HG03095 (cell line): ENCODE measurements at regions not wholly inside any gene's neighbourhood (a gene's known extent, or its start where the extent isn't known, plus 50 kb on each side); places are given as distances from the start of the nearest gene placed in this dataset.

Source experiments
- ATAC-seq: cut with Tn5 transposase; IDR thresholded peaks from one replicate; pipeline ENCODE4 v1.9.1; 2021; ENCODE audit warnings: moderate library complexity; ENCODE audit not compliant: unreplicated experiment

DNA sequence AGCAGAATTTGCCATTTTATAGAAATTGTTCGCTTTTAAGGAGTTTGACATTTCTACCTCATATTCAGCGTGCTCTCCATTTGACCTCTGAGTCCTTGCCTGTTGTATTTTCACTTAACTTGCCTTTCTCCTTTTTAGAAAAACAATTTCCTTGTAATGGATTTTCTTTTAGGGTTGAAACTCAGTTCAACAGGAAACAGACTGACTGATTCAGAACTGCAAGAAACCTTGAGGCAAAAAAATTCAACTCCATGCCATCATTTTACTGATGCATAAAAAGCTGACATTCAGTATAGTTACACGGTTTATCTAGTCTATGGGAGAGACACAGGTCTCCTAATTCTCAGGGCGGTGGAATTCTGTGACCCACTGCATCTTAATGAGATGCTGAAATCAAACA, 59.8 kb downstream of the MRPS30 start:
- ATAC-seq: no peak

DNA sequence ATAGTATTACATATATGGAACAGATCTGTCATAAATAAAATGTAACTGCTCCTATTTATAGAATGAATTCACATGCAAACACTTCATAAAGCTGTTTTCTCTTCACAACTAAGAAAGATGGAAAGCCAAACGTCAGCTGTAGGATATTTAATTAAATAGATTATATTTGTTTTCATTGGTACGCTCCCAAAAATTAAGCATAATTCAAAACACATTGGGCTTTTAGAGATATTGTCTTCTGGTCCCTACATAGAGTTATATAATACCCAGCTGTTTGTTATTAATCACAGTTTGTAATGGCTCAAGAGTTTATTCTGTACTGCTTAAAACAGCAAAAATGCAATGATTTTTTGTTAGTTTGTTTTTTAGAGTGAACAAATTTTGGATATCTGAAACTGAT, 61.2 kb downstream of the MRPS30 start:
- no peak for ATAC-seq

DNA sequence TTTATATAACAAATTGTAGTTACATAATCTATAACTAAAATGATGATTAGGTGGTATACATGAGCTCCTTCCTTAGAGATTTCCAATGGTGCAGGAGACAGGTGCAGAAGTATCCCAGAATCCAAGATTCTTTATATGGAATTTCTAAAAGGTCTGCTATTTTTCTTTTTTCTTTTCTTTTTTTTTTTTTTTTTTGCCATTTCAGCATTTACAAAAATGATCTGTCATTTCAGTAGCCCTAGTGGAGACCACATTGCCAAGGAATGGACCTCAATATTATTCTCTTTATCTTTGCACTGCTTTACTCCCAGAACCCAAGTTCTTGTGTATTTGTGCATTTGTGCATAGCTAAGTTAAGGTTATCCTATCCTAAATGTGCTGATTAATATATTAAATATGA, 61.7 kb downstream of the MRPS30 start:
- no peak for ATAC-seq

DNA sequence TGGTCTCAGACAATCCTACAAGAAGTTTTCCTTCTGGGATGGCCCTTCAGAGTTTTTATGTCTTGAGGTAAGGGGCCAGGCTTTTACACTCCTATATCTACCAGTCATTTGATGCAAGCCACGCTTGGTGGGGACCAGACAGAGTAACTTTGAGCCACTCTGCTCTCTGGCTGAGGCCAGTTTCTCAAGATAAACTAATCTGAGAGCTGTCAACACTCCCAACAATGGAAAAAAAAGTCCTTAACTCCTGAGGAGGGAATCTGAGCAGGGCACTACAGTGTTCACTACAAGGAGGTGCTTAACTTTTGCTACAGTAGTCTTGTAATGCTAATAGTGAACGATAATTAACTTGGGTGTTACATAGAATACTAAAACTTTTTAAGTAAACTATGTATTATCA, 62.7 kb downstream of the MRPS30 start:
- no peak for ATAC-seq

DNA sequence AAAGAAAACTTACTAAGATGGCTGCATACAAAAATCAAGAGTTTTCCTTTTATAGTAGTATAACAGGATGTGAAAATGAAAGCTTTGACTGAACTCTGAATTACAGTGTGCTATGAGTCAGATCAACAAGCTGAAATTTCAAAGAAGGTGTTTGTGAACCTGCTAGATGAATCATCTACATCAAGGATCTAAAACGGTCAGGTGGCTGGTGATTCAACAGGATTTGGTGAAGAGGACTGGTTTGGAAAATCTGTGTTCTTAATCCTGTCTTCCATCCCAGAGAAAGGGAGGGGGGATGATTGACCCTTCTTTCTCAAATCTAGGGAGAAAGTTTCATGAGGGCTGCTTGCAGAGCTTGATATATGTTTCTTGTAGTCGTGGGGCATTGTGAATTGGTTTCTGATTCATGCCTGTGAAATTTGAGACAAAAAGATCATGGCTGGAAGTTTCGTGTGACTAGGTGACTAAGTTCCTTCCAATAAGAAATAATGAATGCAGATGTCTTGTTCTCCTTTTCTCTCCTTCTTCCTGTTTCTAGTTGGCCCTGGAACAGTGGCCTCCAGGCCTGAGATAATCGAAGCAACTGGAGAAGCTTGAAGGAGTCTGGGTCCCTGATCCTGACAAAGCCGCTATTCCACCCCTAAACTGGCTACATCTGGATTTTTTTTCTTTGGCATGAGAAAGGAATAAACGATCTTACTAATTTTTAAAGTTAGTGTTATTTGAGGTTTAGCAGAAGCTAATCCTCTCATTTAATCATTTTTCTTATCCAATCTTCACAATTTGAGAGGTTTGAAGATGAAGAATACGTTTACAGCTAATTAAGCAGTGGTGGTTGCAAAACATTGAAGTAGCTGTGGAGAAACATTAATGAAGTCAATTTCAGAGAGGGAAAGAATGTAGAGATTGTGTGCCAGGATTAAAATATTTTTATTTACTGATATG, 67.2 kb downstream of the MRPS30 start:
- ATAC-seq: peak; percentile 99

DNA sequence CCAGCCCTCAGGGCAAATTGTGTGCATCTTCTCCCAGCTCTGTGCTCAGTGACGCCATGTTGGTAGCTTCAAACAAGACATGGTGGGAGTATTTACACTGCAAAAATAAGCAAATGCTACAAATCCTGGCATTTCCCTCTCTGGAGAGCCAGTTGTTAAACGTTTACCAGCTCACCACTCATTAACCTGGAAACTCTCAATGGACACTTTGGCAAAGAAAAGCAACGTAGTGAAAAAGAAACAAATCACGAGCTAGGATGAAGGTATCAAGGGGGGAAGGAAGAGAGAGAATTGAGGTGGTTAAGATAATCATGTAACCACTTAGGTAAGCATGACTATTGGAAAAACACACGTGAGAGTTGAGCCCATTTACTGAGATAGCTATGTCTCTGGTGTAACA, 72.5 kb downstream of the MRPS30 start:
- ATAC-seq: no peak

DNA sequence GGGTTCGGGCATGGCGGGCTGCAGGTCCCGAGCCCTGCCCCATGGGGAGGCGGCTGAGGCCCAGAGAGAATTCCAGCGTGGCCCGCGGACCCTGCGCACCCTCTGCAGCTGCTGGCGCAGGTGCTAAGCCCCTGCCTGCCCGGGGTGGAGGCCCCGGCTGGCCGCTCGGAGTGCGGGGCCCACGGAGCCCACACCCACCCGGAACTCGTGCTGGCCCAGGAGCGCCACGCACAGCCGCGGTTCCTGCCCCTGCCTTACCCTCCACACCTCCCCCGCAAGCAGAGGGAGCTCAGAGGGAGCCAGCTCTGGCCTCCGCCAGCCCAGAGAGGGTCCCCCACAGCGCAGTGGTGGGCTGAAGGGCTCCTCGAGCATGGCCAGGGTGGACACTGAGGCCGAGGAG, 75.3 kb downstream of the MRPS30 start:
- no peak for ATAC-seq

DNA sequence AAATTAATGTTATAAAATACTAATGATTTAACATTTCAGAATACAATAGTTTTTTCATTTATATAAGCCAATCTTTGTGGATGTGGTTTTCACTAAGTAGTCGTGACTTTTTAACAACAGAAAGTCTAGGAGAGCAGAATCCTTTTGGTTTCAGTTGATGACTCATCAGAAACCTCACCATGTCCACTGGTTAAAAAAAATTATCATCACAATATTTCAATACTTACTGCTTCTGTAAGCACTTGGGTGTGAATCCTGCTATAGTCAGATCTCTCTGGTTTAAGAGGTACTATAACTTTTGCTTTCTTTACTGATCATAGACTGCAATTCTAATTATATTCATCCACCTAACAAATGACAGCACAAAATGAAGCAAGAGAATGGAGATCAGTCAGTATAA, 77.2 kb downstream of the MRPS30 start:
- peak; percentile 92 for ATAC-seq

DNA sequence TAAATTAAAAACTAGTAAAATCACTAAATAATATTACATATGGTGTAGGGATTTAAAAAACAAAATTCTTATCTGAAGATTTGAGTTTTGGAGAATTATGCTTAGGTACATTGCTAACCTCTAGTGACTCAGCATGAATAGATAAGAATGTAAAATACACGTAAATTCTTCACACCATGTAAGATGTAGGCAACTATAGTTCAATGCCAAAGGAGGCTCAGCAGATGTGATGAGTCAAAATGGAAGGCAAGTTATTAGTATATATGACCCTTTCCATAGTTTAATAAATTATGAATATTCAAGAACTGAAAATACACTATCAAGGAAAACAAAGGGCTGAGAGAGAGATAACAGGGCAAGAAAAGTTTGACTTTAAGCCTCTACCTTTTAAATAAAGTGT, 79.0 kb downstream of the MRPS30 start:
- ATAC-seq: no peak

DNA sequence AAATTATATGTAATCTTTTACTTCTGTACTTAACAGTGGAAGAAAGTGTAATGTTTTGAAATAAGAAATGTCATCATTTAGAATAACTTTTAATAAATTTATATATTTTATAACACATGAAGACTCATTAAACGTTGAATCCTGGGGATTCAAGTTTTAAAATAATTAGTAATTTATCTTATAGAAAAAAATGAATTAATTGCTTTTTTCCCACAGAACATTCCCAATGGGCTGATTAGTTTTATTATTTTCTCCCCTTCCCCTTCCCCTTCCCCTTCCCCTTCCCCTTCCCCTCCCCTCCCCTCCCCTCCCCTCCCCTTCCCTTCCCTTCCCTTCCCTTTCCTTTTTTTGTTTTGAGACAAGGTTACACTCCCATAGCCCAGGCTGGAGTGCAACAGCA, 79.7 kb downstream of the MRPS30 start:
- ATAC-seq: no peak

DNA sequence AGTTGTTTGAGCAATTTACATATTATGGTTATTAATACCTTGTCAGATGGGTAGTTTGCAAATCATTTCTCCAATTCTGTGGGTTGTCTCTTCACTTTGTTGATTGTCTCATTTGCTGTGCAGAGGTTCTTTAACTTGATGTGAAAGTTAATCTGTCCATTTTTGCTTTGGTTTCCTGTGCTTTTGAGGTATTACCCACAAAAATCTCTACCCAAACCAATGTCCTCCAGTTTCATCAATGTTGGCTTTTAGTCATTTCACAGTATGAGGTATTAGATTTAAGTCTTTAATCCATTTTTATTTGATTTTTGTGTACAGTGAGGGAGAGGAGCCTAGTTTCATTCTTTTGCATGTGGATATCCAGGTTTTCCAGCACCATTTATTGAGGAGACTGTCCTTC, 82.4 kb downstream of the MRPS30 start:
- ATAC-seq: no peak

DNA sequence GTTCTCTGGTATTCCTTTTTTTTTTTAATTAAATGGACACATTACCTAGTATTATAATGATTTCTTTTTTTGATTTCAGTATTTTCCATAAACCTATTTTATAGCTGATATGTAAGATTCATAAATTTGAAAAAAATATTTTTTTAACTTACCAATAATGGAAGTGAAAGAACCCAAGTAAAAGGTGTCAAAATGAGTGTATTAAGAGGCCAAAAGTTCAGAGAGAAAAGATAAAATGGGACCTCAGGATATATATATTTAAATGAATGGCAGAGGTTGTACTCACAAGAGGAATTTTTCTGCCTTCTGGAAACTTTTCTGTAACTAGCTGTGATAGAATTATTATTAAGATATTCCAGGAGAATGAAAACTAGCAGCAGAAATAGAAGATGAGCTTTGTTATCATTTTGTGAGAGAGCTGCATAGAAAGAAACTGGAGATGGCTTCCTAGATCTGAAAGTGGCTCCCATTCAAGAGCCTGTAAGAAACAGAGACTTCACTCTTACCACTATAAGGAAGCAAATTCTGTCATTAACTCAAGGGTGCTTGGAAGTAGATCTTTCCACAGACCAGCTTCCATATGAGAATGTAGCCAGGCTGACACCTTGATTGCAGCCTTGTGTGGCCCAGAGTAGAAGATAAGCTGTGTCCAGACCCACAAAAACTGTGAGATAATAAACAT, 91.7 kb downstream of the MRPS30 start:
- no peak for ATAC-seq

DNA sequence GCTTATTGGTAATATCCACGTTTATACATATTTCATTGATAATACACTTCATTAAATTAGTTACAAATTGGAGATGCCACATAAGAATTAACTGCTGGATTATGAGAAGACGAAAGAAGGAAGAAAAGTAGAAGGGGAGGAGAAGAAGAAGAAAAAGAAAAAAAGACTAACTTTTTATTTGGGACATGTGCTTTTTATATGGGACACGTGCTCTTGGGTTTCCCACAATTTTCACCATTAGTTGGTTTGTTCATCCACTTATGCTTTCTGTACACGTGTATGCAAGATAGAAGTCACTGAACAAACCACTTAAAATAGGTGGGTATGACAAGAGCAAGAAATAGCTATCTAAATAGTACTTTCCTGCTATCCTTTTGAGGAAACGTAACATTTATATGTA, 98.6 kb downstream of the MRPS30 start:
- ATAC-seq: no peak

DNA sequence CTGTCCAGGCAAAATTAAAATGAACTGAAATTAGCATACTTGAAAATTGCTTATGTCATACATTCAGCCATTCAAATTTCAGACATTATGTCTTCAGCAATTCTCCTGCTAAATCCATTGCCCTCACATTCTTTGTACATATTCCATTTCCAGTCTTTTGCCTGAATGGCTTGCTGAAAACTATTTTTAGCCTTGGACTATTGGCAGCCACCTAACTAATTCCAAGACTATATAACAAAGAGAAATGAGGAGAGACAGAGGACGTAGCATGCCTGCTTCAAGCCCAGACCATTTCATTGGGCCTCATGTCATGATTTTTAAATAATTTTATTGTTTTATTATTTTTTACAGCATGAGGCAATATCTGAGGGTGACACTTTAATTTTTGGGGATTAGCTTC, 100.3 kb downstream of the MRPS30 start:
- ATAC-seq: no peak

DNA sequence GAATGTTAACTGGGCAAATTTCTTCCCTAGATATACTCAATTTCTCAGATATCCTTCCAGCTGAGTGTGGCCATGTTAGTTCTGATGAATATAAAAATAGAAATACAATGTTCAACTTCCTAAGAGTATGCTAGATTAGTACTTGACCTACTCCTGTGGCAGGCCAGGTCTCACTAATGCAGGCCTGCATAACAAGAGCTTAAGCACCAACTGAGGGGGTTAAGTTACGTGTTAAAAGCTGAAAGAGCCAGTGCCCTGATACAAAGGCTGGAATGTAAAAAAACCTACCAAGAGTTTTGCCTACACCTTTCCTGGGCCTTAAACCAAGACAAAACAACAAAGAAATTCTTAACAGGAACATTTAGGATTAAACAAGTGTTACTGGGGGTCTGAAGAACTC, 102.8 kb downstream of the MRPS30 start:
- ATAC-seq: no peak

DNA sequence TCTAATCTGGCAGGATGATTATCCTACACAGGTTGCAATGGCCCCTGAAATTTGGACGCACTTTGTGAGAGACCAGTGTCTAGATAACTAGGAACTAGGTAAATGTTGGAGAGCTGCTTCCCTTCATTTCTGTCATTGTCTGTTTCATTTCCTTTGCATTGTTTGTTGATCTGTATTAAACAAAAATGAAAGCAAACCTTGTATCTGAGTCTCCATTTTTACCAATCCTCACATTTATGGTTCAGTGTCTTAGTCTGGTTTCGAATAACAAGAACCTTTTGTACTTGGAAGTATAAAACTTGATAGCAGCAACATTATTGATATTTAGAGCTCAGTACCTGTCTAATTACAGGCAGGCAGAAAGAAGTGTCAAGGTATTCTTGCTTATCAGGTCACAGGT, 105.5 kb downstream of the MRPS30 start:
- ATAC-seq: no peak

DNA sequence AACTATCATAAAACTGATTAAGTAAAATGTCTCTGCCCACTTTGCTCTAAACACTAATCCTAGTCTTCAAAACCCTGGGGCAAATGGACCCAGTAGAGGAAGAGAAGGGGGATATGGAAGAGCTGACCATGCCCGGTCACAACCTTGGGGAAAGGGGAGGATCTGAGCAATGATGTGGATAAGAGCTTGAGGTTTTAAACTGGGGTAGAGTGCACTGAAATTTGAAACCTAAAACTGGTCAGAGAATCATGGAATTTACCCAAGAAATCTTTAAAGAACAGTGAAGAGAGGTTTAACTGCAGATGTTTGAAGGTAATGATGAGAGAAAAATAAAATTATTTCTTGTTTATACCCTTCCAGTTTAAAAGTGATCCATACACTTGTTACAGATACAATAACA, 110.8 kb downstream of the MRPS30 start:
- no peak for ATAC-seq

DNA sequence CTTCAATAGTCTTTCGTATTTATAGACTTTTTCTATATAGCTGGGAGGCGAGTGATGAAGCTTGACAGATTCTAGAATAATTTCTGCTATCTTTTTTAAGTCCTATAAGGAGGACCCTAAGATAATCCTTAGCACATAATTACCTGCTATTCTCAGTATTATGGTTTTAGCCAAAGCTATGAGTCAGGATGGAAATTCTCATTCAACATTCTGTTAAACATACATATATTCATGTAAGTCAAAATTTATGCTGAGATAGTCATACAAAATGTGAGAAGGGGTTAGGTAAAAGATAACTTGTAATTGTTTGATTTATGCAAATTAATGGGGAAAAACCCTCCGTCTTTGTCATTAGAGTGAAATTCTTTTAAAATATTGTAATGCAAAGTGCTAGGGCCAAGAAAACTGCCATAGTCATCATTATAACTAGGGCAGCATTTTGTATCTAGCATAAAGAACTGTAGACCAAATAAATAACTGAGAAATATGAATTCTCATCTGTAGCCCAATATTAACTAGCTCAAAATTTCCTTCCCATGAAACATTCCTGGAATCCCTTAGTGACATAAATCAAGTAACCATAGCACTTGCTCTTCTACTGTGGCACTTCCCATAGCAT, 118.5 kb downstream of the MRPS30 start:
- no peak for ATAC-seq

DNA sequence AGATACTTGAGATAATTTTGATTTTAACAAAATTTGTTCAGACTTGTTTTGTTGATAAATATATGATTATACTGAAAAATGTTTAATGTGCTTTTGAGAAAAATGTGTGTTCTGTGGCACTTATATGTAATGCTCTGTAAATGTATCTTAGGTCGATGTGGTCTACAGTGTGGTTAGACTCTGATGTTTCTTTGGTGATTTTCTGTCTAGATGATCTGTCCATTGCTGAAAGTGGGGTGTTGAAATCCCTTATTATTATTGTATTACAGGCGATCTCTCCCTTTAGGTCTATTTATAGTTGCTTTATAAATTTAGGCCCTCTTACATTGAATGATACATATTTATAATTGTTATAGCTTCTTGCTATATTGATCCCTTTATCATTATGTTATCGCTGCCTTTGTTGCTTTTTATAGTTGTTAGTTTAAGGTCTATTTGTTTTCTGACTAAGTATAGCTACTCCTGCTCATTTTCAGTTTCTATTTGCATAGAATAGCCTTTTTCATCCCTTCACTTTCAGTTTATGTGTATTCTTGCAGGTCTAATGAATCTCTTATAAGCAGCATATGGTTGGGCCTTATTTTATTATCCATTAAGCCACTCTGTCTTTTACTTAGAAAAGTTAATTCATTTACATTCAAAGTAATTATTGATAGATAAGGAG, 124.3 kb downstream of the MRPS30 start:
- ATAC-seq: peak; percentile 98

DNA sequence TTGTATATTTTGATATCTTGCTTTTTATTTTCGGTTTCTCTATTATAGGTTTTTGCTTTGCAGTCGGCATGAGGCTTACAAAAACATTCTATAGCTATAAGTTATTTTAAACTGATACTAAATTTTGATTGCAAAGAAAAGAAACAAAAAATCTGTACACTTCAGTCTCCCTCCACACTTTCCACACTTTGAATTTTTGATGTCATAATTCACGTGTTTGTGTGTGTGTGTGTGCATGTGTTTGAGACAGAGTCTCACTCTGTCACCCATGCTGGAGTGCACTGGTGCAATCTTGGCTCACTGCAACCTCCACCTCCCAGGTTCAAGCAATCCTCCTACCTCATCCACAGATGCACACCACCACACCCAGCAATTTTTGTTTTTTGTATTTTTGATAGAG, 124.9 kb downstream of the MRPS30 start:
- ATAC-seq: no peak

DNA sequence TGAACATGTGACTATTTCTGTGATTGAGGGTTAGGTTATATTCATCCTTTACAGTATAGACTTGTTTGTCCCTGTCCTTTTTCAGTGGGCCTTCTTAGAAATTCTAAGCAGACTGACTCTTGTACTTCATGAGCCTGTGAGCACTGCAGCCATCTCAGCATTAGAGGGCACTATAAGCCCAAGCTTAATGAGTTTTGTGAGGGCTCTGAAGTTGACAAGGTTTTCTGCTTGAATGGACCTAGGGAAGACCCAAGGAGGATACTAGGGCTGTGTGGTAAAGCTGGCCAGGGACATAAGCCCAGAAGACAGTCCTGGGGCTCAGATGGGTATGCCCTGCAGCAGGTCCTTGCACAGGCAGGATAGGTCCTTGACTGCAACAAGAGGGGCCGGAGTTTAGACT, 126.5 kb downstream of the MRPS30 start:
- no peak for ATAC-seq
